ENCODE measurements at regions not wholly inside any gene's neighbourhood (a gene's known extent, or its start where the extent isn't known, plus 50 kb on each side); places are given as distances from the start of the nearest gene placed in this dataset.
"Not testable (repeated sequence)": the region's sequence is repeated elsewhere in the genome, so short reads cannot be mapped to it uniquely, and the experiment has no call there.

GRCh38 chr6:94196891-94197290, 777.5 kb upstream of the EPHA7 start:
- no peak for DNase-seq

GRCh38 chr6:94190030-94190429, 770.7 kb upstream of the EPHA7 start:
- DNase-seq: no peak

GRCh38 chr6:94184666-94185464, 765.5 kb upstream of the EPHA7 start:
- DNase-seq: no peak

- DNase-seq: no peak
Observed at GRCh38 chr6:94177429-94177828, 758.1 kb upstream of the EPHA7 start.

GRCh38 chr6:94175465-94175864, 756.1 kb upstream of the EPHA7 start:
- DNase-seq: no peak

GRCh38 chr6:94163877-94164276, 744.5 kb upstream of the EPHA7 start:
- DNase-seq: no peak

- no peak for DNase-seq
Observed at GRCh38 chr6:94150886-94151285, 731.5 kb upstream of the EPHA7 start.

GRCh38 chr6:94144807-94145206, 725.4 kb upstream of the EPHA7 start:
- no peak for DNase-seq

GRCh38 chr6:94137178-94137577, 717.8 kb upstream of the EPHA7 start:
- DNase-seq: not testable (repeated sequence)

- no peak for DNase-seq
Observed at GRCh38 chr6:94133106-94133505, 713.7 kb upstream of the EPHA7 start.

- no peak for DNase-seq
Observed at GRCh38 chr6:94131271-94131670, 711.9 kb upstream of the EPHA7 start.

- no peak for DNase-seq
Observed at GRCh38 chr6:94130478-94130877, 711.1 kb upstream of the EPHA7 start.

- DNase-seq: no peak
Observed at GRCh38 chr6:94129926-94130325, 710.6 kb upstream of the EPHA7 start.

- no peak for DNase-seq
Observed at GRCh38 chr6:94127716-94128115, 708.4 kb upstream of the EPHA7 start.

GRCh38 chr6:94124333-94124732, 705.0 kb upstream of the EPHA7 start:
- DNase-seq: no peak

- no peak for DNase-seq
Observed at GRCh38 chr6:94121094-94121493, 701.7 kb upstream of the EPHA7 start.

- DNase-seq: no peak
Observed at GRCh38 chr6:94099072-94099471, 679.7 kb upstream of the EPHA7 start.

GRCh38 chr6:94095961-94096360, 676.6 kb upstream of the EPHA7 start:
- no peak for DNase-seq

- no peak for DNase-seq
Observed at GRCh38 chr6:94089941-94090340, 670.6 kb upstream of the EPHA7 start.

- no peak for DNase-seq
Observed at GRCh38 chr6:94088870-94089269, 669.5 kb upstream of the EPHA7 start.

GRCh38 chr6:94074764-94075163, 655.4 kb upstream of the EPHA7 start:
- DNase-seq: no peak

- no peak for DNase-seq
Observed at GRCh38 chr6:94071835-94072234, 652.5 kb upstream of the EPHA7 start.

GRCh38 chr6:94065707-94066337, 646.5 kb upstream of the EPHA7 start:
- DNase-seq: no peak

- DNase-seq: no peak
Observed at GRCh38 chr6:94052749-94053148, 633.4 kb upstream of the EPHA7 start.

GRCh38 chr6:94050515-94050914, 631.2 kb upstream of the EPHA7 start:
- DNase-seq: no peak
